SK-N-SH treated with all-trans-retinoic acid at 6 μM for 48 hours (cell line): ENCODE measurements at regions not wholly inside any gene's neighbourhood (a gene's known extent, or its start where the extent isn't known, plus 50 kb on each side); places are given as distances from the start of the nearest gene placed in this dataset.

Experiments
- ATAC-seq: fragments of 200-7000 bp; cut with Tn5 transposase; 3 replicates; pipeline ENCODE4 v1.9.1; 2020; ENCODE audit warnings: mild to moderate bottlenecking, moderate library complexity
- ARNTL ChIP-seq: fragments of 450-650 bp; formaldehyde crosslinking; IDR thresholded peaks from 2 replicates; pipeline ENCODE4 v1.5.0; 2020; ENCODE audit warnings: low read depth, mild to moderate bottlenecking, moderate library complexity, borderline replicate concordance
- BACH2 ChIP-seq: fragments of 250-450 bp; sonication (Bioruptor Pico); IDR thresholded peaks from 2 replicates; pipeline ENCODE4 v1.9.0; 2021; ENCODE audit warnings: mild to moderate bottlenecking, borderline replicate concordance
- CREB5 ChIP-seq: fragments of 250-450 bp; sonication (Bioruptor Pico); IDR thresholded peaks from 2 replicates; pipeline ENCODE4 v1.5.1; 2020; ENCODE audit warnings: low read depth, mild to moderate bottlenecking, moderate library complexity
- CSDC2 ChIP-seq: fragments of 250-450 bp; sonication (Bioruptor Pico); IDR thresholded peaks from 2 replicates; pipeline ENCODE4 v1.5.0; 2020; ENCODE audit warnings: mild to moderate bottlenecking, moderate library complexity
- CSRNP3 ChIP-seq: fragments of 250-450 bp; sonication (Bioruptor Pico); IDR thresholded peaks from 2 replicates; pipeline ENCODE4 v1.5.1; 2021; ENCODE audit warnings: mild to moderate bottlenecking, moderate library complexity
- ESRRG ChIP-seq: fragments of 250-450 bp; sonication (Bioruptor Pico); IDR thresholded peaks from 2 replicates; pipeline ENCODE4 v1.6.1; 2021; ENCODE audit warnings: mild to moderate bottlenecking
- GLIS3 ChIP-seq: fragments of 250-450 bp; sonication (Bioruptor Pico); IDR thresholded peaks from 2 replicates; pipeline ENCODE4 v1.5.0; 2020; ENCODE audit warnings: mild to moderate bottlenecking, moderate library complexity
- ISL1 ChIP-seq: fragments of 250-450 bp; sonication (Bioruptor Pico); IDR thresholded peaks from 2 replicates; pipeline ENCODE4 v2.1.2; 2022; ENCODE audit warnings: mild to moderate bottlenecking, moderate library complexity
- OSR1 ChIP-seq: fragments of 250-450 bp; sonication (Bioruptor Pico); IDR thresholded peaks from 2 replicates; pipeline ENCODE4 v1.8.0; 2022; ENCODE audit warnings: moderate library complexity, mild to moderate bottlenecking, inconsistent platforms
- PATZ1 ChIP-seq: fragments of 250-450 bp; sonication (Bioruptor Pico); IDR thresholded peaks from 2 replicates; pipeline ENCODE4 v1.8.0; 2020; ENCODE audit warnings: mild to moderate bottlenecking, moderate library complexity, borderline replicate concordance
- POU6F1 ChIP-seq: fragments of 250-450 bp; sonication (Bioruptor Pico); IDR thresholded peaks from 2 replicates; pipeline ENCODE4 v1.8.0; 2021; ENCODE audit warnings: low read depth, mild to moderate bottlenecking, moderate library complexity, borderline replicate concordance
- PPARA ChIP-seq: fragments of 250-450 bp; sonication (Bioruptor Pico); IDR thresholded peaks from 2 replicates; pipeline ENCODE4 v1.5.0; 2020; ENCODE audit warnings: mild to moderate bottlenecking, borderline replicate concordance
- RARB ChIP-seq: fragments of 250-450 bp; sonication (Bioruptor Pico); IDR thresholded peaks from 2 replicates; pipeline ENCODE4 v1.8.0; 2021; ENCODE audit warnings: mild to moderate bottlenecking, moderate library complexity
- SNAI2 ChIP-seq: fragments of 250-450 bp; sonication (Bioruptor Pico); IDR thresholded peaks from 2 replicates; pipeline ENCODE4 v1.5.0; 2020; ENCODE audit warnings: mild to moderate bottlenecking, moderate library complexity
- TCF4 ChIP-seq: fragments of 250-450 bp; sonication (Bioruptor Pico); IDR thresholded peaks from 2 replicates; pipeline ENCODE4 v1.8.0; 2021; ENCODE audit warnings: mild to moderate bottlenecking, moderate library complexity, borderline replicate concordance
- TOX ChIP-seq: fragments of 250-450 bp; sonication (Bioruptor Pico); IDR thresholded peaks from 2 replicates; pipeline ENCODE4 v1.8.0; 2021; ENCODE audit warnings: mild to moderate bottlenecking, moderate library complexity, borderline replicate concordance
- TSHZ2 ChIP-seq: fragments of 250-450 bp; sonication (Bioruptor Pico); IDR thresholded peaks from 2 replicates; pipeline ENCODE4 v1.5.0; 2020; ENCODE audit warnings: mild to moderate bottlenecking, moderate library complexity
- ZC3H10 ChIP-seq: fragments of 250-450 bp; sonication (Bioruptor Pico); IDR thresholded peaks from 2 replicates; pipeline ENCODE4 v1.5.1; 2021; ENCODE audit warnings: mild to moderate bottlenecking, moderate library complexity
- ZFP30 ChIP-seq: fragments of 450-650 bp; formaldehyde crosslinking; IDR thresholded peaks from 2 replicates; pipeline ENCODE4 v1.5.0; 2022; ENCODE audit warnings: mild to moderate bottlenecking, moderate library complexity
- ZNF70 ChIP-seq: fragments of 450-650 bp; formaldehyde crosslinking; IDR thresholded peaks from 2 replicates; pipeline ENCODE4 v1.5.0; 2020; ENCODE audit warnings: mild to moderate bottlenecking, moderate library complexity
- ZNF8 ChIP-seq: fragments of 450-650 bp; formaldehyde crosslinking; IDR thresholded peaks from 2 replicates; pipeline ENCODE4 v1.5.0; 2020; ENCODE audit warnings: mild to moderate bottlenecking, moderate library complexity

- TF ChIP-seq POU6F1 (CRISPR knock-in tag) (no peak), BACH2 (CRISPR knock-in tag) (no peak), ZC3H10 (CRISPR knock-in tag) (no peak), ISL1 (CRISPR knock-in tag) (no peak), PPARA (CRISPR knock-in tag) (no peak), ZFP30 (CRISPR knock-in tag) (no peak), TOX (CRISPR knock-in tag) (no peak), CREB5 (CRISPR knock-in tag) (no peak), ZNF70 (CRISPR knock-in tag) (no peak), ARNTL (CRISPR knock-in tag) (no peak), ESRRG (CRISPR knock-in tag) (no peak), SNAI2 (CRISPR knock-in tag) (no peak), PATZ1 (CRISPR knock-in tag) (no peak)
- TF ChIP-seq, all 23 proteins: peak for 0
These were observed 437.3 kb downstream of the TBL1XR1 start (continued) for GRCh38 chr3:176759815-176760506.

GRCh38 chr3:176757429-176757828, 439.9 kb downstream of the TBL1XR1 start:
- TF ChIP-seq TOX (CRISPR knock-in tag): no peak
- no peak for TF ChIP-seq RARB
- TF ChIP-seq OSR1 (CRISPR knock-in tag): no peak
- TF ChIP-seq CSRNP3 (CRISPR knock-in tag): no peak
- no peak for TF ChIP-seq CREB5 (CRISPR knock-in tag)
- TF ChIP-seq ZNF8 (CRISPR knock-in tag): no peak
- no peak for TF ChIP-seq ZC3H10 (CRISPR knock-in tag)
- TF ChIP-seq GLIS3 (CRISPR knock-in tag): no peak
- TF ChIP-seq PPARA (CRISPR knock-in tag): no peak
- no peak for TF ChIP-seq POU6F1 (CRISPR knock-in tag)
- no peak for TF ChIP-seq TSHZ2 (CRISPR knock-in tag)
- no peak for TF ChIP-seq PATZ1 (CRISPR knock-in tag)
- no peak for TF ChIP-seq ESRRG (CRISPR knock-in tag)
- TF ChIP-seq TCF4 (CRISPR knock-in tag): no peak
- no peak for TF ChIP-seq BACH2 (CRISPR knock-in tag)
- TF ChIP-seq CSDC2 (CRISPR knock-in tag): no peak
- TF ChIP-seq ARNTL (CRISPR knock-in tag): no peak
- ATAC-seq: no peak
